HG02763 (cell line): ENCODE measurements at regions not wholly inside any gene's neighbourhood (a gene's known extent, or its start where the extent isn't known, plus 50 kb on each side); places are given as distances from the start of the nearest gene placed in this dataset.
A peak's percentile ranks its signal among the peaks of the same experiment; 100 is the strongest.
"Not testable (repeated sequence)": the region's sequence is repeated elsewhere in the genome, so short reads cannot be mapped to it uniquely, and the experiment has no call there.

Source experiments
- ATAC-seq: cut with Tn5 transposase; IDR thresholded peaks from one replicate; pipeline ENCODE4 v1.9.1; 2021; ENCODE audit warnings: mild to moderate bottlenecking, moderate library complexity; ENCODE audit not compliant: unreplicated experiment

DNA sequence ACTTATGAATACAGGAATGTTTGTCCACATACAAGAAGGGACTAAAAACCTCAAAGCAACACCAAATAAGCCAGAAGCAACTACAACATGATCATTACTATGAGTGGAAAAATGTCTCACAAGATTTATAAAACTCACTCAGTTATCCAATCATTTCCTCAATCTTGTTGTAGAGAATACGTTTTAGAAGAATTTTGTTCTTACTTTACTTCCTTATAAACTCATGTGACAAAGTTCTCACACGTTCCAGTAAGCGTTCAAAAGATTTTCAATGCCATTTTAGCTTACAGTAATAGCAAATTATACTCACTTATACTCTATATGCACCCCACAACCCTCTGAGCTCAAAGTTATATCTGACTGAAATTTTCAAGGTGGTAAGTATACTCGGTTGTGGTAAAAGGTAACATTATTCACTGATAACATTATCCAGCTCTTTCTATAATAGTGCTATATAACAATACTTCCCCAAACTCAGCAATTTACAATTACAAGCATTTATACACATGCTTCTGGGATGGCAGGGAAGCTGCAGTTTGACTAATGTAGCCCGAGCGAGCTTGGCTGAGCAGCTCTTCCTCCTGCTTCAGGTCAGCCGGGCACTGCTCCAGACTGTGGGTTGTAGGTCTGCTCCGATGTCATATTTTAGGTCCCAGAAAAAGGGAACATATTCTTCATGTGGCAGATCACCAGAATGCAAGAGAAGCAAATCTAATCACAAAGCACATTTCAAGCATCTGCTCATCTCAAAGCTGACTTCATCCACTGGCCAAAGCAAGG lies 226.3 kb downstream of the RCHY1 start:
- ATAC-seq = no peak

DNA sequence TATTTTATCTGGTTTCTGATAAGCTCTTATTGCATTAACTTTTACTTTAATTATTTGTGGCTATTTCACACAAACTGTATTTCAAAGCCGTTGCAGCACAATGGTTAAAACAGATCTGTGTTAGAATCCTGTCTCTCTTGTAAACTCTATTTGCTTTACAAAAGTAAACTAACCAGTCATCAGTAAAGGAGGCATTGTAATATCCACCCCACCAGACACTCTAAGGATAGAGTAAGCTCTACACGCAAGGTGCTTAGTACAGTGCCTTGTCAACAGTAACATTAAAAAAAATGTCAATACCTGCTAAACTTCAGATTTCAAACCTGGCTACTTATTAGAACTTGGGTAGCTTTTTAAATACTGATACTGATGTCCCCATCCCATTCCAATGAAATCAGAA lies 228.4 kb downstream of the RCHY1 start:
- ATAC-seq = no peak

DNA sequence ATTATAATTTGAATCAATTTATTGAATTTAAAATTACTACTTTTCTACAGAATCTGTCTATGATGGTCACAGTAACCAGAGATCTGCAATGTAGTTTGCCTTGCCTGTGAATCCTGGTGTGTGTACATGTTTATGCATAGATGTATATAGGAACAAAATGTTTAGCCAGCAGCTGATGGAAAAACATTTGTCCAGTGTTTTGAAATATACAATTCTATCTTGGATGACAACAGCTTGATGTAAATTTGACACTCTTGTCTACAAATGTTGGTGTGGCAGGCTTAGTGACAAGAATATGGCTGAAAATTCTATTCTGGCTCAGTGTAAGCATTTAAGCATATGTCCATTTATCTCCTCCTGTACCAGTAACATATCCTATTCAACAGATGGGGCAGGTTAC lies 229.4 kb downstream of the RCHY1 start:
- no peak for ATAC-seq

DNA sequence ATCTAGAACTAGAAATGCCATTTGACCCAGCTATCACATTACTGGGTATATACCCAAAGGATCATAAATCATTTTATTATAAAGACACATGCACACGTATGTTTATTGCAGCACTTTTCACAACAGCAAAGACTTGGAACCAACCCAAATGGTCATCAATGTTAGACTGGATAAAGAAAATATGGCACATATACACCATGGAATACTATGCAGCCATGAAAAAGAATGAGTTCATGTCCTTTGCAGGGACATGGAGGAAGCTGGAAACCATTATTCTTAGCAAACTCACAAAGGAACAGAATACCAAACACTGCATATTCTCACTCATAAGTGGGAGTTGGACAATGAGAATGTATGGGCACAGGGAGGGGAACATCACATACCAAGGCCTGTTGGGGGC lies 233.7 kb downstream of the RCHY1 start:
- not testable (repeated sequence) for ATAC-seq

DNA sequence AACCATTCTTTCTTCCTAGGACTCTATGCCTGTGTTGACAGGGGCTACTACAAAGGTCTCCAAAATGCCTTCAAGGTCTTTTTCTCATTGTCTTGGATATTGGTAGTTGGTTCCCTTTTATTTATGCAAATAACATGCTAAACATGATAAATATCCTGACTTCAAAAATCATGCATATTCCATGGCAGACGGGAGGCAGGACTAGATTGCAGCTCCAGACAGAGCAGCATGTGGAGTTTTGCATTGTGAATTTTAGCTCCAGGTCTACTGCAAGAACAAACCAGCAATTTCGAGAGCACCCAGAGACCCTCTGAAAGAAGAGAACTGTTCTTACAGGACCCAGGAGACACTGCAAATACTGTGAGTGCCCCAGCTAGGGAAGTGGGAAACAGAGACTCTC lies 254.9 kb downstream of the RCHY1 start:
- no peak for ATAC-seq

DNA sequence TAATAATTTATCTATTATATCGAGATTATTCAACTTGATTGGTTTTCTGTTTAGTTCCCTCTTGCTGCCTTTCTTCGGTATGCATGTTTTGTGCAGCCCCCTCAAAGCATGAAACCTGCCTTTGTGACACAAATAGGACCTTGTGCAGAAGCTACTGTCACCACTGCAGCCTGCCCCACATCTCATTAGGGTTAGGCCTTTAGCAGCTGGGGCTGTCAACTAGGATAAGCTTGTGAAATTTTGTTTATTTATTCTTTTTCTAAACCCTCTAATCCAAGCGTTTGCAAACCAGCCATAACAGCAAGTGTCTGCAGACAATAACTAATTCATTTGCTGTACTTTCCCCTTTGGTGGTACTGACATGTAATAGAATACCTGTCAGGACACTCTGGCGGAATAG lies 258.9 kb downstream of the RCHY1 start:
- no peak for ATAC-seq

DNA sequence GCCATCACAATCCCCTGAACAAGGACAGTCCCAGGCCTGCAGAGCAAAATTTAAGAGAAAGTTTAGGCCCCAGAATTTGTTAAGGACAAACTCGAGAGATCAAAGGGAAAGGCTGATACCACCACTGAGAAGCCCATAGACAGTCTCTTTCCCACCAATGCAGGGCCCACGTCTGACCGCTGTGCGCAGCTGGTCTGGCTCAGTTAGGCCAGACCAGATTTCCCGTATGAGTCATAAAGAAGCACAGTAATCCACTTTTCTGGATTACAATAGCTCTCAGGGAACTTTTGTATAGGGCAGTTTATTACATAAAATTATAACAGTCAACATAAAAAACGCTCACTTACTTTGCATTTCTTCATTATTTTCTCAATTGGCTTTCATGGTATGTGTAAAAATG lies 259.5 kb downstream of the RCHY1 start:
- peak; percentile 52 for ATAC-seq

DNA sequence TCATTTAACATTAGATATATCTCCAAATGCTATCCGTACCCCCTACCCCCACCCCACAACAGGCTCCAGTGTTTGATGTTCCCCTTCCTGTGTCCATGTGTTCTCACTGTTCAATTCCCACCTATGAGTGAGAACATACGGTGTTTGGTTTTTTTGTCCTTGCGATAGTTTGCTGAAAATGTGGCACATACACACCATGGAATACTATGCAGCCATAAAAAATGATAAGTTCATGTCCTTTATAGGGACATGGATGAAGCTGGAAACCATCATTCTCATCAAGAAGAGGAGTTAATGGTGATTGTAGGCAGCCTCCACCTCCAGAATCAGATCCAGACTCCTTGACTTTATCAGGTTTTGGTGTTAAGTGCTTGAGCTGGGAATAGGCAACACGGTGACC lies 261.1 kb downstream of the RCHY1 start:
- not testable (repeated sequence) for ATAC-seq

DNA sequence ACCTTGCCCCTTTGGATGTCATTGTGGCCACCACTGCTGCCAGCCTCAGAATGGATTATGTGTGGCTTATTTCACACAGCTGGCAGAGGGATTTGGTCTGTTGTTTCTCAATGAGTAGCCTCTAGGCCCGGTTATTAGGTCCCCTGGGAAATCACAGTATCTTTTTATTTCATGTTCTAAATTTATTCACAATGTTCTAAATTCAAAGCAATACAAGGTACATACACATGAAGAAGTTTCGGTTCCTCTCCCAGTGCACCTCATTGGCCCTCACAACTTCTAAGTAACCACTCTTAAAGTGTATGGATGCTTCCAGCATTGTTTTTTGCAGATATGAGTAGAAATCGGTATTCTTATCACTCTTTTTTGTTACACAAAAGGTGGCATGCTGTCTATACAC lies 262.7 kb downstream of the RCHY1 start:
- peak; percentile 76 for ATAC-seq

DNA sequence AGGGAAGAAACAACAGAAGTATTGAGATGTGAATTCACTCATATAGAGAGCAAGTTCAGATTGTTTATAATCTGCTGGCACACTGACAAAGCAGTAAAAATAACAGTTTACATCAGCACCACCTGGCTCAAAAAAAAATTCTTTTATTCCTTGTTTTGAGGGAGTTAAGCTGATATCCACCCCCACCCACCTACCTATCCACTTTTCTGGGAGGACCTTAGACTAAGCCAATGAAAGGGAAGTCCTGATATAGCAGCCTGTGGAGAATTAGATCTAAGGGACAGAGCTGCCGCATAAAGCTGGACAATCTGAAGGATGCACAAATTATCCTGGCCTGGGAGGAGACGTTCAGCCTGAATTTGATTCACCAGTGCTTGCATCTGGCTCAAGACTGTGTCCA lies 264.5 kb downstream of the RCHY1 start:
- no peak for ATAC-seq

DNA sequence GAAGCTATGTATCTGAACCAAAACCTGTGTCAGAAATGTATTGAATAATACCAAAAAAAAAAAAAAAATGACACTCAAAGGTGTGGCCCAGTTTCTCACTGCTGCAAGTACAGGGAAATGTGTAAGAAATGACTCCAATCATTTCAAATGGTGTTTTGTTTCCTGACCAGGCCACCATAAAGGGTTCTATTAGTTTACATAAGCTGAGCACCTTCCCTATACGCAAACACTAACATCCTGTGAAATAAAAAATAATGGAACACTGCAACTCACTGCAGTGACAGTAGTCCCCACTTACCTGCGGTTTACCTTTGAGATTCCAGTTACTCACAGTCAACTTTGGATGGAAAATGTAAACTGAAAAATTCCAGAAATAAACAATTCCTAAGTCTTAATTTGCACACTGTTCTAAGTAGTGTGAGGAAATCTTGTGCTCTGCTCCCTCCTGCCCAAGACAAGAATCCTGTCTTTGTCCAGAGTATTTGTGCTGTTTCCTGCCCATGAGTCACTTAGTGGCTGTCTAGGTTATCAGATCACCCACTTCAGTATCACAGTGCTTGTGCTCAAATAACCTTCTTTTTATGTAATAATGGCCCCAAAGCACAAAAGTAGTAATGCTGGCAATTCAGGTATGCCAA lies 265.3 kb downstream of the RCHY1 start:
- ATAC-seq = no peak

DNA sequence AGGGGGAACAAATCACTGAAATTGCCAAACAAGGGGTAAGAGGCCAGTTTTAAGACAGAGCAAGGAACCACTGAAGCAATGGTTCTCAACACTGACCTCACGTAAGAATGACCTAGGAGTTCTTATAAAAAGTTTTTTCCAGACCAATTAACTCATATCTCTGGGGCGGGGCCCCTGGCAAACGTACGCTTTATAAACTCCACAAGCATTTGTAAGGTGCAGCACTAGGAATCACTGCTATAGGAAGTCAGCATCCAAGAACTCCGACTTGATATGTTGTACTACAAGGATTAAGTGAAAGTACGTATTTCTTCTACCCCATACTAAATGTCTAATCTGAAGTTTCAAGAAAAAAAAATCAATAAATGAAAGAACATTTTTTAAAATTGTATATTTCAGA lies 269.9 kb downstream of the RCHY1 start:
- no peak for ATAC-seq

DNA sequence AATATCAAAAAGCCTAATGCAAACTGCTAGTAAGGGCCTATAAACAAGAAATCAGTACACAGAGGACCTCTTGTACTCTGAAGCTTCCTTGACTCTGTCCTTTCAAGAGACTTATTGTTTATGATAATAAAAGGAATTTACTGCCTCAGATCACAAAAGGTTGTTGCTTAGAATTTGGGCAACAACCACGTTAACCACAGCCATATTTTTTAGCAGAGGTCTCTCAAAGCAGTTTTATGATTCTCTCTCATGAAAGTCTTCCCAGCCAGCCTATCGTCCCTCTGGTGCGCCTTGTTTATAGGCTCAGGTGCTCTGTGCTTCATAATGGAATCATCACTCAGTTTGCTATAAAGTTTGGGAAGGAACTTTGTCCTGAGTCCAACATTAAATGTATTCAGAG lies 270.6 kb downstream of the RCHY1 start:
- ATAC-seq = no peak

DNA sequence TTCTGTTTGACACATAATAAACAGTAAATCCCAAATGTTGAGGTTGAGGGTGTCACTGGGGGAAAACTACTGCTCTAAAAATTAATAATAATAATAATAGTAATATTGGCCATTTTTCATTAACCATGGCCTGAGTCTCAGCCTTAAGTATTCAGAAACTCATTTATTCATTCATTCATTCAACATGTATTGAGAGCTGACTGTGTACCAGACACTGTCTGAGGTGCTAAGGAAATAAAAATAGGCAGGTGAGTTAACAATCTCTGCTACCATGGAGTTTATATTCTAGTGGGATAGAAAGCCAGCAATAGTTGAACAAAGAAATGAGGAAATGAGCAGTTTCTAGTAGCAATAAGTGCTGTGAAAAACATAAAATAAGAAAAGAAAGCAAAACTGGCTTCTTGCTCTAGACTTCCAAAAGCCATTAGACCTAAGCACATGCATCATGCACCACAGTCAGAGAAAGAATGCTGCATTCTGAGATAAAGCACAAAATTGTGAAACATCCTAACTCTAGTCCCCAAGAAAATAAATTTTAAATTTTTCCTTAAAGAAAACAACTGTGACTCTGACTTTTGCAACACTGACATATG lies 278.7 kb downstream of the RCHY1 start:
- peak; percentile 96 for ATAC-seq

DNA sequence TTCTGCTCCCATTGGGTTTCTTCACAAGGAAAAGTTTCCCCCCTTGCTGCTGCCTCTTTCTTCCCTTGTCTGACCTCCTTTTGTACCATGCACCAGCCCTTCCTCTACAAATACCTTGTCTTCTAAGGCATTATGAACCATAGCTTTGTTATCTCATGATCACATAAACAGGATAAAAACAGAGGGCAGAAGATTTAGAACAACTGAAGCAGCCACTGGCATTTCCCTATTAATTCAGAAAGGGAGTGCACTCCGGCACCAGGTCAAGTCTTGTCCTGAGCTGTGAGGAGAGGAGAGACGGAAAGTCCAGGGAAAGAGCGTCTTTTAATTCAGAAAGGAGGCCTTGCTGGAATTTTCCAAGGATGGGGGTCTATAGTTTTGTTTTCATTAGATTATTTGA lies 281.7 kb downstream of the RCHY1 start:
- ATAC-seq = no peak

DNA sequence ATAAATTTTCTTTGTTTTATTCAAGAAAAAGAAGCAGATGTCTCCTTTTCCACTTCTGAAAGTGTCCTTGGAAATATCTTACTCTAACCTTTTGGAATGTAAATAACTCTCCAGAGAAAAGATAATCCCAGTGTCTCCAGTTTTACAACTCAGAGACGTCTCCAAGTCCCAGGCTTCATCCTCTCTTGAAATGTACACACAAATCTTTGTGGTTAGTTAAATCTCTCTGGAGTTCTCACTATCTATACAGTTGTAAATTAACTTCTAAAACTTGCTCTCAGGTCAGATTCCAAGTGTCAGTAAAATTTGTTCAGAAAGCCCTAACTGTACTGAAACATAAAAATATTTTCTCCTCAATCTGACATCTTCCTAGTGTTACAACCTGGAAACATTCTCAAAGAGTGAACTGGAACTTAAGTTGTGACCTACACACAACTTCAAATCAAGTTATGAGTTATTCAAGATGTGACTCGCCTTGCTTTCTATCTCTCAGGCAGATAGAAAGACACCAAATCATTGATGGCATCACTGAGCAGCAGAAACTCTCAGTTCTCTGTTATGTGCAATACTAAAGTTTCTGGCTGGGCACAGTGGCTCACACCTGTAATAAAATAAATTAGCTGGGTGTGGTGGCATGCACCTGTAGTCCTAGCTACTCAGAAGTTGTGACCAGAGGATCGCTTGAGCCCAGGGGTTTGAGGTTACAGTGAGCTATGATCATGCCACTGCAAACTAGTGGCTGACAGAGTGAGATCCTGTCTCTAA lies 284.2 kb downstream of the RCHY1 start:
- peak; percentile 73 for ATAC-seq

DNA sequence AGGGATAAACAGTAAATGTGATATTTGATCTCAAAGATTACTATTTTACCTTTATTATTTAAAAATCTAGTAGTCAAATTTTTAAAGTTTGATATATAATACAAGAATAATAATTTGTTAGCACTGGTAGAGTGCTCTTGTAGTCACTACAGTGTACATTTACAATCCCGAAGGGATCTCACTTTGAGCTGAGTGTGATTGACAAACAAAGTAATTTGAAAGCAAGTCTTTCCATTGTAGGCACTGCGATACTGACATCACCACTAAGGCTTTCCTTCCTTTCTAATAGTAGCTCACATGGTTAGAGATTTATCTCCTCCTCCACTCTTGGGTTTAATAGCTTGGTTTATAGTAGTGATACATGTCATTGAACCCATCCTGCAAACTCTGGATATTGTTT lies 280.6 kb downstream of the PARM1 start:
- no peak for ATAC-seq

DNA sequence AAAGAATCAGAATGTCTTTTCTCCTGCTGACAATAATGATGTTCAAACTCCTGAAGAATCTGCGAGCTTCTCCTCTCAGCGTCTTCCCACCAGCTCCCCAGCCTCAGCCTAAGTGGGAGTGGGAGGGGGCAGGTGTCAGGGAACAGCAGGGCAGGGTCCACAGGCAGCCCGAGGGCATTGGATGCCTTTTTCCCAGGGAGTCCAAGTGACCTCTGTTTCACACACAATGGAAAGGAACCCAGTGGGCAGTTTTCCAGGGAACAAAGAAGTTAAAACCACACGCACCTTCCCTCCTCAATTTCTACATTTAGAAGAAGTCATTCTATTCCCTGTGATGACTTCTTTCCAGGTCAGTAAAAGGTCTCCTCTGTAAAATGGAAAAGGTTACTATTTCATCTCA lies 278.5 kb downstream of the PARM1 start:
- no peak for ATAC-seq

DNA sequence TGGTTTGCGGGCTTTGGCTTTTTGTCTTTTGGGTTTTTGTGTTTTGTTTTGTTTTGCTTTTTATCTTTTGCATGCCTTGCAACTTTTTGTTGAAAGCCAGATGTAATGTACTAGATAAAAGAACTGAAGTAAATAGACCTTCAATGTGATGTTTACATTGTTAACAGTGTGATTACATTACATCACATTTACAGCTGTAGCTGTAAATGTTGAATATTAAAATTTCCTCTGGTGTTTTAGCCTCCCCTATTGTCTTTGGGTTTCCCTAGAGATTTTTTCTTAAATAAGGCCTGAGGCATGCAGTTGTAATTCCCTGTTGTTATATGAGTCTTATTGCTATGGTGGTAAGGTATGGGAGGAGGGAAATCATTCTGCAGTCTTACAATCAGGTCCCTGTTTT lies 275.0 kb downstream of the PARM1 start:
- no peak for ATAC-seq

DNA sequence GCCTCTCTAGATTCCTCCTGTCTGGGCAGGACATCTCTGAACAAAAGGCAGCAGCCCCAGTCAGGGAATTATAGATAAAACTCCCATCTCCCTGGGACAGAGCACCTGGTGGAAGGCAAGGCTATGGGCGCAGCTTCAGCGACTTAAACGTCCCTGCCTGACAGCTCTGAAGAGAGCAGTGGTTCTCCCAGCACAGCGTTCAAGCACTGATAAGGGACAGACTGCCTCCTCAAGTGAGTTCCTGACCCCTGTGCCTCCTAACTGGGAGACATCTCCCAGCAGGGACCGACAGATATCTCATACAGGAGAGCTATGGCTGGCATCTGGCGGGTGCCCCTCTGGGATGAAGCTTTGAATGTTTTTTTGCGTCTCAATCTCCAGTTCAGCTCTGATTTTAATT lies 262.2 kb downstream of the PARM1 start:
- no peak for ATAC-seq

DNA sequence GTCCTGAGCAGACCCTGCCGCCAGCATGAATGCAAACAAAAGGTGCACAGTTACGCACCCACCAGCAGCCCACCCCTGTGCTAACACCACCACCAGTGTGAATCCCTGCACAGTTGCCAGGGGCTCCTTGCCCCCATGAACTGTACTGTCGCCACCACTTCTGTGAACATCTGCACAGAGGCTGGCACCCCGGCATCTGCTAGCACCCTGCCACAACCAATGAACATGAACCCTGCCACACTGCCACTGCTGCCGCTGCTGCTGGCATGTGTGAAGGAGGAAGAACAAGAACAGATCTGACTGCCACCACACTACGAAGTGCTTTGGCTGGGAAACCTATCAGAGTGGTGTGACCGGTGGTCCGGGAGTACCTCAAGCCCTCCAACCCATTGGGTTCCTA lies 261.3 kb downstream of the PARM1 start:
- no peak for ATAC-seq

DNA sequence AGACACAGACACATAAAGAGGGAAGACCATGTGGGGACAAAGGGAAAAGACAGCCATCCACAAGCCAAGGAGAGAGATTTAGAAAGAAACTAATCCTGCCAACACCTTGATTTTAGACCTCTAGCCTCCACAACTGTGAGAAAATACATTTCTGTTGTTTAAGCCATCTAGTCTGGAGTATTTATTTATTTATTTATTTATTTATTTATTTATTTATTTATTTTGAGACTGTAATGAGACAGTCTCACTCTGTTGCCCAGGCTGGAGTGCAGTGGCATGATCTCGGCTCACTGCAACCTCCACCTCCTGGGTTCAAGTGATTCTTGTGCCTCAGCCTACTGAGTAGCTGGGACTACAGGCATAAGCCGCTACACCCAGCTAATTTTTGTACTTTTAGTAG lies 259.3 kb downstream of the PARM1 start:
- ATAC-seq = not testable (repeated sequence)
